ENCODE measurements at regions not wholly inside any gene's neighbourhood (a gene's known extent, or its start where the extent isn't known, plus 50 kb on each side); places are given as distances from the start of the nearest gene placed in this dataset.

DNA sequence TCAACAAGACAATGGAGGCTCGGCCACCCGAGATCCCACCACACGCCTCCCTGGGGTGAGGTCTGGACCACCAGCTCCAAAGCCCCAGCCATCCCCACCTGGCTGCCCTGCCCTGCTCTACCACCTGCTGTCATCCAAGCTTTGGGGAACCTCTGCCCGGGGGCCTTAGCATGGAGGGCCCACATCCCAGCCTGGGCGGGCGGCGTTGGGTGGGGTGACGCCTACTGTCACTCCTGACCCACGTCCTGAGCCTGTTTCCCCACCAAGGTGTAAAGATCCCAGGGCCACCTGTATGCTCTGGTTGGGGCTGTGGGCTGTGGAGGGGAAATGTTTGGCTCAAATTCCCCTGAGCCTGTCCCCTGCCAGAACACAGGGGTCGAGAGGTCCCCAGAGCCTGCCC, 437.6 kb downstream of the EIPR1 start:
- TF ChIP-seq POLR2A (IDR thresholded peaks at IDR 0.05) (no peak), CTCF (IDR thresholded peaks at IDR 0.05) (no peak)
